Endothelial cell of umbilical vein (primary cell): ENCODE measurements at regions not wholly inside any gene's neighbourhood (a gene's known extent, or its start where the extent isn't known, plus 50 kb on each side); places are given as distances from the start of the nearest gene placed in this dataset.

Experiments
- BruUV-seq: library from RNA; stranded (reverse); fragments of 400-500 nt; replicated peaks from 2 replicates; lab custom pipeline; 2021; lab: Mats Ljungman, UMichigan
- CTCF ChIA-PET: fragments of 300-600, 350-600 bp; sonication (Branson Sonifier 250); formaldehyde crosslinking; loops from one replicate; lab custom pipeline; 2021; ENCODE audit warnings: antibody characterized with exemption, inconsistent platforms; lab: Charles Lee
- POLR2A ChIA-PET: fragments of 300-600, 350-600 bp; sonication (Branson Sonifier 250); formaldehyde crosslinking; loops from one replicate; lab custom pipeline; 2021; ENCODE audit warnings: antibody characterized with exemption, inconsistent platforms; lab: Charles Lee
- DNase-seq: peaks from one replicate; pipeline ENCODE4 v3.0.0-alpha.2; 2011; ENCODE audit warnings: low read depth, low spot score
- FAIRE-seq: peaks from 2 replicates; lab custom pipeline; 2011; peaks lifted over from hg19 to GRCh38; lab: Jason Lieb, UNC
- H2AFZ ChIP-seq: 2 replicates; pipeline ENCODE4 v1.6.0; 2012; ENCODE audit warnings: low read depth, low read length, control low read depth, inconsistent platforms
- H3K27ac ChIP-seq: 2 replicates; pipeline ENCODE4 v1.5.1; 2011; ENCODE audit warnings: low read depth, mild to moderate bottlenecking, control low read depth, low read length, moderate library complexity; ENCODE audit not compliant: insufficient read depth
- H3K27me3 ChIP-seq, 2 experiments: 2 replicates each; pipeline versions ENCODE4 v1.6.0 to v1.6.1; 2011; ENCODE audit warnings: low read length in 2 of 2, mixed read lengths in 1 of 2; ENCODE audit not compliant: control insufficient read depth in 2 of 2, insufficient read depth in 2 of 2
- H3K36me3 ChIP-seq, 2 experiments: 2 replicates in 1 of 2; 3 replicates in 1 of 2; pipeline ENCODE4 v1.5.1; 2011; ENCODE audit warnings: low read length in 2 of 2, mild to moderate bottlenecking in 1 of 2, moderate library complexity in 1 of 2; ENCODE audit not compliant: control insufficient read depth in 2 of 2, insufficient read depth in 2 of 2; ENCODE audit errors: extremely low read depth in 1 of 2
- H3K4me1 ChIP-seq: 3 replicates; pipeline ENCODE4 v1.5.1; 2011; ENCODE audit warnings: mild to moderate bottlenecking, low read length; ENCODE audit not compliant: control insufficient read depth, insufficient read depth; ENCODE audit errors: extremely low read depth
- H3K4me2 ChIP-seq: 2 replicates; pipeline ENCODE4 v1.6.1; 2011; ENCODE audit warnings: low read length, control low read depth, mixed read lengths; ENCODE audit not compliant: insufficient read depth
- H3K4me3 ChIP-seq, 3 experiments: fragments of 200-600 bp in 1 of 3; sonication (generic), shearing (Covaris generic) in 1 of 3; replicated peaks in 1 of 3; 2 replicates each; pipeline ENCODE4 v1.5.1; 2011 to 2016; ENCODE audit warnings: control low read depth in 3 of 3, low read length in 3 of 3, mild to moderate bottlenecking in 2 of 3, inconsistent platforms in 1 of 3, low read depth in 1 of 3, moderate library complexity in 1 of 3; ENCODE audit not compliant: insufficient read depth in 1 of 3
- H3K79me2 ChIP-seq: 2 replicates; pipeline ENCODE4 v1.6.0; 2012; ENCODE audit warnings: low read length, inconsistent platforms; ENCODE audit not compliant: control insufficient read depth, insufficient read depth
- H3K9ac ChIP-seq: replicated peaks from 2 replicates; pipeline ENCODE3; 2011; ENCODE audit warnings: low read length, control low read depth; ENCODE audit not compliant: insufficient read depth; ENCODE audit errors: extremely low read depth
- H3K9me1 ChIP-seq: replicated peaks from 3 replicates; pipeline ENCODE4 v1.6.0; 2011; ENCODE audit warnings: mild to moderate bottlenecking, low read length; ENCODE audit not compliant: control insufficient read depth, insufficient read depth; ENCODE audit errors: extremely low read depth
- H3K9me3 ChIP-seq: replicated peaks from 2 replicates; pipeline ENCODE4 v1.5.1; 2012; ENCODE audit warnings: low read length, inconsistent platforms; ENCODE audit not compliant: control insufficient read depth, insufficient read depth
- H4K20me1 ChIP-seq: replicated peaks from 2 replicates; pipeline ENCODE3; 2011; ENCODE audit warnings: mild to moderate bottlenecking, low read length; ENCODE audit not compliant: control insufficient read depth, insufficient read depth; ENCODE audit errors: extremely low read depth
- CTCF ChIP-seq, 2 donors: IDR thresholded peaks; 1 replicate in 1 of 2; 2 replicates in 1 of 2; pipeline ENCODE4 v1.5.1; 2011; ENCODE audit warnings: low read length in 2 of 2, mild to moderate bottlenecking in 2 of 2, moderate library complexity in 2 of 2, control low read depth in 1 of 2, inconsistent platforms in 1 of 2, low read depth in 1 of 2; ENCODE audit not compliant: insufficient read depth in 1 of 2; ENCODE audit errors: extremely low read depth in 1 of 2
- EZH2 ChIP-seq: IDR thresholded peaks from 2 replicates; pipeline ENCODE4 v1.6.1; 2012; ENCODE audit warnings: borderline replicate concordance, low read depth, mild to moderate bottlenecking, moderate library complexity, low read length, inconsistent platforms; ENCODE audit not compliant: severe bottlenecking
- FOS ChIP-seq: IDR thresholded peaks from 2 replicates; pipeline ENCODE4 v1.6.1; 2011; ENCODE audit warnings: mild to moderate bottlenecking, low read length, moderate library complexity, borderline replicate concordance; ENCODE audit not compliant: insufficient read depth
- GATA2 ChIP-seq: IDR thresholded peaks from 2 replicates; pipeline ENCODE4 v1.7.0; 2011; ENCODE audit warnings: low read depth, mild to moderate bottlenecking, moderate library complexity, mixed read lengths, low read length; ENCODE audit not compliant: insufficient read length, insufficient read depth
- JUN ChIP-seq: IDR thresholded peaks from 2 replicates; pipeline ENCODE4 v1.6.1; 2011; ENCODE audit warnings: borderline replicate concordance, low read depth; ENCODE audit not compliant: insufficient read length, insufficient read depth
- MYC ChIP-seq: IDR thresholded peaks from one replicate; pipeline ENCODE4 v1.6.1; 2011; ENCODE audit warnings: mild to moderate bottlenecking, low read depth, low read length
- POLR2A ChIP-seq: IDR thresholded peaks from 2 replicates; pipeline ENCODE4 v1.6.1; 2012; ENCODE audit warnings: low read depth, mild to moderate bottlenecking, control low read depth, low read length
- POLR2AphosphoS5 ChIP-seq: IDR thresholded peaks from 2 replicates; pipeline ENCODE4 v1.6.1; 2012; ENCODE audit warnings: low read depth, mild to moderate bottlenecking, control low read depth, low read length, moderate library complexity; ENCODE audit not compliant: insufficient read depth
- dilution Hi-C: fragments of 300-500 bp; cut with MboI; formaldehyde crosslinking; loops from one replicate; pipeline ENCODE4 v1.15.0; 2019; ENCODE audit warnings: low sequenced_read_pairs; ENCODE audit not compliant: extremely low pct_ligation_motif_present
- intact Hi-C: fragments of 100-400 bp; cut with micrococcal nuclease; formaldehyde crosslinking; loops from one replicate; pipeline ENCODE4 v1.10.0; 2022
- TF ChIP-seq, protein P1 (sequence below): IDR thresholded peaks from 2 replicates; pipeline ENCODE4 v1.6.1; 2011; ENCODE audit not compliant: insufficient read depth, insufficient read length

DNA sequence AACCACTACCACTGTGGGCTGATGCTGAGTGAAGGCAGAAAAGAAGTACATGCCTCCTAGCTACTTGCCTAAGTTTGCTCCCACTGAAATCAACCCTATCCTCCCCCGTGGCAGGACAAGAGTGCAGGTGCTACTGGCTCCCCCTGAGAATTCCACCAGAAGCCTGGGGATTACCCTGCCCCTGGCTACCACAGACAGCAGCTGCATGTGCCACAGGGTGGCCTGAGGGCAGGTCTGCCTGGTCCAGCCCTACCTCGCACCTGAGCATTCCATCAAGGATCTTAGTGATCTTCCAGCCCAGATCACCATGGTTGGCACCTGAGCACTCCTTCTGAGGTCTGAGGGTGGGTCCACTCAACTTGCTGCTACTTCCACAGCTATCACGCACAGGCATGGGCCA is 176.4 kb upstream of the SMIM30 start:
- intact Hi-C loops (no loop called here), dilution Hi-C loops (no loop called here)
- H3K4me1 ChIP-seq: no peaks in the 10 kb centered on the region
- POLR2A ChIA-PET: no interaction called here
- H3K79me2 ChIP-seq: no peaks in the 10 kb centered on the region
- H2AFZ ChIP-seq: no peak overlapping the region
- H3K4me2 ChIP-seq: no peak overlapping the region
- H3K9me1 ChIP-seq: no peaks in the 10 kb centered on the region
- CTCF ChIA-PET: no interaction called here
- BruUV-seq: no TSS peak
- FAIRE-seq: no peak
- no peak overlapping the region for H3K4me3 ChIP-seq
- no peaks in the 10 kb centered on the region for H3K9me3 ChIP-seq
- H3K9ac ChIP-seq: no peak overlapping the region
- no peaks in the 10 kb centered on the region for H3K36me3 ChIP-seq
- no peaks in the 10 kb centered on the region for H3K27me3 ChIP-seq
- no peak for DNase-seq
- H3K27ac ChIP-seq: no peak overlapping the region
- H4K20me1 ChIP-seq: no peaks in the 10 kb centered on the region
- TF ChIP-seq JUN (no peak), POLR2A (no peak), CTCF (IDR thresholded peaks at IDR 0.05; ENCODE audit: extremely low read depth in 1 of 2, insufficient read depth in 1 of 2, low read depth in 1 of 2, low read length in 2 of 2) (no peak), MYC (no peak), FOS (no peak), POLR2AphosphoS5 (no peak), EZH2 (no peak), GATA2 (no peak)
- TF ChIP-seq, protein P1, sequence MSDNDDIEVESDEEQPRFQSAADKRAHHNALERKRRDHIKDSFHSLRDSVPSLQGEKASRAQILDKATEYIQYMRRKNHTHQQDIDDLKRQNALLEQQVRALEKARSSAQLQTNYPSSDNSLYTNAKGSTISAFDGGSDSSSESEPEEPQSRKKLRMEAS: no peak
